ENCODE measurements at regions not wholly inside any gene's neighbourhood (a gene's known extent, or its start where the extent isn't known, plus 50 kb on each side); places are given as distances from the start of the nearest gene placed in this dataset.

GRCh38 chr2:60354713-60355112, 198.7 kb downstream of the BCL11A start:
- no peaks in the 10 kb centered on the region for H3K79me1 ChIP-seq (ENCODE audit: low read depth, low read length)
- H3K79me2 ChIP-seq (ENCODE audit: control insufficient read depth in 1 of 2, insufficient read depth in 2 of 2, low read length in 2 of 2) = no peaks in the 10 kb centered on the region
- no peaks in the 10 kb centered on the region for H3K9me3 ChIP-seq (ENCODE audit: insufficient read depth in 2 of 2, low read depth in 1 of 2, low read length in 1 of 2)
- no peak for FAIRE-seq
- H3K36me3 ChIP-seq (ENCODE audit: control insufficient read depth in 2 of 4, insufficient read depth in 4 of 4, low read length in 3 of 4) = no peaks in the 10 kb centered on the region
- no peak overlapping the region for H2AK5ac ChIP-seq (ENCODE audit: low read depth, low read length)
- H4K20me1 ChIP-seq (replicated peaks in 1 of 2; ENCODE audit: control insufficient read depth in 1 of 2, insufficient read depth in 2 of 2, low read length in 2 of 2) = no peaks in the 10 kb centered on the region
- 0% methylated on average over 1 of the region's 1 CpG; no CpG with 5 or more reads in 1 of the 2 experiments for WGBS, 2 experiments (ENCODE audit: extremely low coverage in 1 of 2, insufficient coverage in 1 of 2, insufficient read length in 1 of 2, insufficient replicate concordance in 2 of 2, low coverage in 1 of 2, low lambda C conversion rate in 2 of 2, missing lambda C conversion rate in 1 of 2)
- no peak overlapping the region for H4K5ac ChIP-seq (ENCODE audit: insufficient read length, low read depth, low read length)
- TF ChIP-seq RNF2 (IDR thresholded peaks at IDR 0.05; ENCODE audit: borderline replicate concordance, low read depth, low read length, missing control alignments, poor library complexity, severe bottlenecking) = no peak
- no peak for TF ChIP-seq TAF1 (IDR thresholded peaks at IDR 0.05; ENCODE audit: low read depth, low read length)
- no peak overlapping the region for H3K4me2 ChIP-seq (ENCODE audit: insufficient read depth in 1 of 2, low read depth in 2 of 2, low read length in 2 of 2)
- H4K8ac ChIP-seq (ENCODE audit: extremely low read depth, insufficient read depth, low read length) = no peak overlapping the region
- H2BK15ac ChIP-seq (ENCODE audit: low read length) = no peak overlapping the region
- H4K91ac ChIP-seq (replicated peaks; ENCODE audit: insufficient read length, low read length) = no peak overlapping the region
- no peak overlapping the region for H2BK5ac ChIP-seq (ENCODE audit: low read depth, low read length)
- no peak overlapping the region for H3K27ac ChIP-seq (ENCODE audit: low read depth, low read length)
- H3K27me3 ChIP-seq (replicated peaks in 1 of 4; ENCODE audit: control insufficient read depth in 3 of 4, extremely low read depth in 1 of 4, insufficient read depth in 3 of 4, low read length in 3 of 4) = no peaks in the 10 kb centered on the region
- peak in 1 of 2 experiments; percentile 35 for DNase-seq (ENCODE audit: low read depth in 1 of 2, low spot score in 2 of 2)
- no peak overlapping the region for H3K4me3 ChIP-seq (ENCODE audit: extremely low read depth in 1 of 4, insufficient read depth in 2 of 4, low read depth in 3 of 4, low read length in 4 of 4)
- no peak overlapping the region for H3K18ac ChIP-seq (ENCODE audit: extremely low read depth, low read length)
- H2BK20ac ChIP-seq (ENCODE audit: low read length) = no peak overlapping the region
- ChIA-PET POLR2A (ENCODE audit: partially characterized antibody) (no interaction called here), CTCF (ENCODE audit: partially characterized antibody) (interaction anchor here (0.6 to 2.2 kb wide), 6 partner anchors 15 to 288 kb away, joined by 3 to 9 read pairs (median 3); no protein-coding TSS in a partner anchor)
- no peak overlapping the region for H3K4ac ChIP-seq (replicated peaks; ENCODE audit: insufficient read length, low read depth, low read length)
- no peak overlapping the region for H3K23ac ChIP-seq (ENCODE audit: insufficient read length)
- no peak overlapping the region for H3K9ac ChIP-seq (replicated peaks in 1 of 4; ENCODE audit: extremely low read depth in 1 of 4, low read depth in 3 of 4, low read length in 3 of 4)
- H2BK120ac ChIP-seq (replicated peaks; ENCODE audit: low read depth, low read length) = no peak overlapping the region
- no peak overlapping the region for H2BK12ac ChIP-seq (ENCODE audit: low read depth, low read length)
- H2AFZ ChIP-seq (ENCODE audit: low read length) = no peak overlapping the region
- H3K4me1 ChIP-seq (replicated peaks in 1 of 4; ENCODE audit: control insufficient read depth in 3 of 4, insufficient read depth in 4 of 4, low read length in 3 of 4) = no peaks in the 10 kb centered on the region; a peak in 4 of 7 replicates
- H3K23me2 ChIP-seq (ENCODE audit: low read depth, low read length) = no peaks in the 10 kb centered on the region; the same call in 1 of the 2 replicates
- no peak overlapping the region for H3K14ac ChIP-seq (ENCODE audit: insufficient read length)
- H3K56ac ChIP-seq (replicated peaks; ENCODE audit: insufficient read length, low read depth, low read length) = no peak overlapping the region
